Trophoblast cell (in vitro differentiated cells and primary cell): ENCODE measurements at regions not wholly inside any gene's neighbourhood (a gene's known extent, or its start where the extent isn't known, plus 50 kb on each side); places are given as distances from the start of the nearest gene placed in this dataset.

Source experiments
- DNase-seq, 2 donors: peaks; one replicate each; pipeline ENCODE4 v3.0.0-alpha.2; 2016
- H2AFZ ChIP-seq: 2 replicates; pipeline ENCODE4 v1.6.1; 2013; ENCODE audit warnings: low read length, moderate library complexity, mild to moderate bottlenecking; ENCODE audit not compliant: insufficient read depth, poor library complexity
- H2AK5ac ChIP-seq: 2 replicates; pipeline ENCODE4 v1.6.1; 2013; ENCODE audit warnings: mild to moderate bottlenecking, low read length
- H2BK120ac ChIP-seq: 2 replicates; pipeline ENCODE4 v1.6.1; 2013; ENCODE audit warnings: low read length, mild to moderate bottlenecking, moderate library complexity; ENCODE audit not compliant: insufficient read depth, poor library complexity
- H2BK12ac ChIP-seq: 2 replicates; pipeline ENCODE4 v1.6.1; 2013; ENCODE audit warnings: mild to moderate bottlenecking, low read length, moderate library complexity
- H2BK5ac ChIP-seq: 2 replicates; pipeline ENCODE4 v1.6.1; 2013; ENCODE audit warnings: low read length, low read depth, moderate library complexity, mild to moderate bottlenecking; ENCODE audit not compliant: poor library complexity
- H3K14ac ChIP-seq: 2 replicates; pipeline ENCODE4 v1.6.1; 2013; ENCODE audit warnings: mild to moderate bottlenecking, low read length
- H3K18ac ChIP-seq: 2 replicates; pipeline ENCODE4 v1.6.1; 2013; ENCODE audit warnings: mild to moderate bottlenecking, low read length
- H3K23ac ChIP-seq: 2 replicates; pipeline ENCODE4 v1.6.1; 2013; ENCODE audit warnings: low read length
- H3K27ac ChIP-seq: 2 replicates; pipeline ENCODE4 v1.5.1; 2013; ENCODE audit warnings: low read depth, mild to moderate bottlenecking, inconsistent platforms, low read length, moderate library complexity
- H3K27me3 ChIP-seq: 2 replicates; pipeline ENCODE4 v1.6.1; 2013; ENCODE audit warnings: inconsistent platforms, mild to moderate bottlenecking, low read length, moderate library complexity; ENCODE audit not compliant: insufficient read depth
- H3K36me3 ChIP-seq, 2 experiments: 1 replicate in 1 of 2; 2 replicates in 1 of 2; pipeline ENCODE4 v1.6.1; 2013; ENCODE audit warnings: low read length in 2 of 2, mild to moderate bottlenecking in 2 of 2, moderate library complexity in 1 of 2; ENCODE audit not compliant: insufficient read depth in 2 of 2, control insufficient read depth in 1 of 2
- H3K4ac ChIP-seq: 2 replicates; pipeline ENCODE4 v1.6.1; 2013; ENCODE audit warnings: low read depth, mild to moderate bottlenecking, low read length, moderate library complexity
- H3K4me1 ChIP-seq, 2 experiments: 1 replicate in 1 of 2; 2 replicates in 1 of 2; pipeline ENCODE4 v1.6.1; 2013; ENCODE audit warnings: low read length in 2 of 2, mild to moderate bottlenecking in 2 of 2, moderate library complexity in 1 of 2; ENCODE audit not compliant: insufficient read depth in 2 of 2, control insufficient read depth in 1 of 2
- H3K4me2 ChIP-seq: 2 replicates; pipeline ENCODE4 v1.6.1; 2013; ENCODE audit warnings: inconsistent platforms, mild to moderate bottlenecking, low read length, moderate library complexity
- H3K4me3 ChIP-seq: 2 replicates; pipeline ENCODE4 v1.5.1; 2013; ENCODE audit warnings: mild to moderate bottlenecking, low read depth, low read length, inconsistent platforms
- H3K79me1 ChIP-seq: one replicate; pipeline ENCODE4 v1.6.1; 2013; ENCODE audit warnings: low read length
- H3K79me2 ChIP-seq: 2 replicates; pipeline ENCODE4 v1.6.1; 2013; ENCODE audit warnings: low read length, mild to moderate bottlenecking; ENCODE audit not compliant: control insufficient read depth, insufficient read depth, poor library complexity
- H3K9ac ChIP-seq: 2 replicates; pipeline ENCODE4 v1.6.1; 2013; ENCODE audit warnings: mild to moderate bottlenecking, low read length
- H3K9me3 ChIP-seq: 2 replicates; pipeline ENCODE4 v1.6.1; 2013; ENCODE audit warnings: low read depth, mild to moderate bottlenecking, control low read depth, inconsistent platforms, low read length; ENCODE audit not compliant: insufficient read depth
- H4K12ac ChIP-seq: 2 replicates; pipeline ENCODE4 v1.6.1; 2013; ENCODE audit warnings: low read depth, mild to moderate bottlenecking, low read length, moderate library complexity
- H4K8ac ChIP-seq: 2 replicates; pipeline ENCODE4 v1.6.1; 2013; ENCODE audit warnings: low read depth, mild to moderate bottlenecking, low read length, moderate library complexity
- H4K91ac ChIP-seq: one replicate; pipeline ENCODE4 v1.6.1; 2013; ENCODE audit warnings: low read depth, mild to moderate bottlenecking, low read length, moderate library complexity
- WGBS: extraction: QIAGEN DNeasy Blood & Tissue Kit; methylation state at CpG from one replicate; pipeline ENCODE4 v1.1.7; 2013; ENCODE audit warnings: missing lambda C conversion rate; ENCODE audit not compliant: insufficient read length, insufficient coverage; ENCODE audit errors: extremely low coverage; 5-methylcytosine and 5-hydroxymethylcytosine counted together

DNA sequence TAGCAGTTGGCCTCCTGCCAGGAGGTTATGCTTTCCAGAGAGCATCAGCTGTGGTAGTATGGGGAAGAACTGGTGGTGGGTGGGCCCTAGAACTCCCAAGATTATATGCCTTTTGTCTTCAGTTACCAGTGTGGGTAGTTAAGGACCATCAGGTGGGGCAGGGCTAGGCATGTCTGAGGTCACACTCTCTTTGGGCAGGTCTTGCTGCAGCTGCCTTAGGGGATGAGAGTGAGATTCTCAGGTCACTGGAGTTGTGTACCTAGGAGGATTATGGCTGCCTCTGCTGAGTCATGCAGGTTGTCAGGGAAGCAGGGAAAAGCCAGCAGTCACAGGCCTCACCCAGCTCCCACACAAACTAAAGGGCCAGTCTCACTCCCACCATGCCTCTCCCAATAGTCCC is 172.9 kb upstream of the GYPA start:
- Histone ChIP-seq H3K27ac (no peak overlapping the region), H2AK5ac (no peak overlapping the region), H3K36me3 (no peaks in the 10 kb centered on the region), H3K79me1 (no peaks in the 10 kb centered on the region), H2BK5ac (no peak overlapping the region), H3K4ac (no peak overlapping the region), H3K18ac (no peak overlapping the region), H3K14ac (no peak overlapping the region), H2AFZ (no peak overlapping the region), H3K4me2 (no peak overlapping the region), H3K27me3 (no peaks in the 10 kb centered on the region), H2BK120ac (no peak overlapping the region), H3K4me3 (no peak overlapping the region), H3K79me2 (no peaks in the 10 kb centered on the region), H3K9me3 (peaks cover 6% of the 10 kb centered on the region), H3K23ac (no peak overlapping the region), H4K91ac (no peak overlapping the region), H4K8ac (no peak overlapping the region), H2BK12ac (no peak overlapping the region), H3K4me1 (no peaks in the 10 kb centered on the region), H3K9ac (no peak overlapping the region), H4K12ac (no peak overlapping the region)
- DNase-seq: no peak

- Histone ChIP-seq H3K9ac (no peak overlapping the region), H3K27ac (no peak overlapping the region), H2AFZ (no peak overlapping the region), H3K4me1 (no peaks in the 10 kb centered on the region), H2BK120ac (no peak overlapping the region), H3K79me2 (no peaks in the 10 kb centered on the region), H3K9me3 (peaks cover 6% of the 10 kb centered on the region), H3K4me3 (no peak overlapping the region), H3K4ac (no peak overlapping the region), H3K27me3 (no peaks in the 10 kb centered on the region), H4K91ac (no peak overlapping the region), H3K14ac (no peak overlapping the region), H2BK12ac (no peak overlapping the region), H3K79me1 (no peaks in the 10 kb centered on the region), H4K8ac (no peak overlapping the region), H2BK5ac (no peak overlapping the region), H3K4me2 (no peak overlapping the region), H3K18ac (no peak overlapping the region), H3K36me3 (no peaks in the 10 kb centered on the region), H4K12ac (no peak overlapping the region), H2AK5ac (no peak overlapping the region), H3K23ac (no peak overlapping the region)
- no peak for DNase-seq
- no CpG with 5 or more reads among the region's 1 CpG for WGBS
Observed at GRCh38 chr4:144316869-144317268, 176.4 kb upstream of the GYPA start.

GRCh38 chr4:144318797-144319196 is 178.3 kb upstream of the GYPA start:
- H4K12ac ChIP-seq: no peak overlapping the region
- no peaks in the 10 kb centered on the region for H3K4me1 ChIP-seq
- H2BK12ac ChIP-seq: no peak overlapping the region
- no peak for DNase-seq
- H3K4me2 ChIP-seq: no peak overlapping the region
- H2BK120ac ChIP-seq: no peak overlapping the region
- H4K91ac ChIP-seq: no peak overlapping the region
- H3K79me2 ChIP-seq: no peaks in the 10 kb centered on the region
- H3K36me3 ChIP-seq: no peaks in the 10 kb centered on the region
- no peak overlapping the region for H4K8ac ChIP-seq
- H3K27me3 ChIP-seq: no peaks in the 10 kb centered on the region
- H2AK5ac ChIP-seq: no peak overlapping the region
- H3K27ac ChIP-seq: no peak overlapping the region
- no peak overlapping the region for H3K23ac ChIP-seq
- no peak overlapping the region for H3K9ac ChIP-seq
- no peak overlapping the region for H2AFZ ChIP-seq
- H3K9me3 ChIP-seq: peaks cover 4% of the 10 kb centered on the region
- no peaks in the 10 kb centered on the region for H3K79me1 ChIP-seq
- no peak overlapping the region for H2BK5ac ChIP-seq
- no peak overlapping the region for H3K4me3 ChIP-seq
- no peak overlapping the region for H3K4ac ChIP-seq
- H3K14ac ChIP-seq: no peak overlapping the region
- no peak overlapping the region for H3K18ac ChIP-seq
- WGBS: no CpG with 5 or more reads among the region's 3 CpGs

DNA sequence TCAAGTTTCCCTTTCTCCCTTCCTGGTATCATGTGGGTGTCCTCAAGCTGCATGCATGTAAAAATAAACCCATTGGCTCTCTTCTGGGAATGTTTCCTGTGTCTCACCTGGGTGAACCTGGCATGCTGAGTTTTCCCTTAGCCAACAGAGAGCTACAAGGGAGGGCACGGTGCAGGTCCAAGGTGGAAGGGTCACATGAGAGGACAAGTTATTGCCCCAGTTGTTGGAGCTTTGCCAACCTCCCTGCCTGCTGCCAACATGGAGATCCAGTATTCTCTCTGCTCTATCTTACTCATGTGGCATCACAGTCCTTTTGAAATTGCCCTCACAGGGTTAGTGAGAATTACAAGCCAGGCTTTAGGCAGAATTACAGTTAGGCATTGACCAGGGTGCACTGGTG is 196.1 kb upstream of the GYPA start:
- no peak overlapping the region for H4K8ac ChIP-seq
- no peak overlapping the region for H2BK5ac ChIP-seq
- no peak overlapping the region for H2BK120ac ChIP-seq
- no peak overlapping the region for H3K4me2 ChIP-seq
- no peak overlapping the region for H2BK12ac ChIP-seq
- H3K4me1 ChIP-seq: peaks cover 4 to 7% of the 10 kb centered on the region in 2 experiments
- H3K14ac ChIP-seq: no peak overlapping the region
- no peaks in the 10 kb centered on the region for H3K79me2 ChIP-seq
- H3K9ac ChIP-seq: no peak overlapping the region
- no peaks in the 10 kb centered on the region for H3K27me3 ChIP-seq
- no peak overlapping the region for H4K12ac ChIP-seq
- no peak overlapping the region for H2AK5ac ChIP-seq
- no peaks in the 10 kb centered on the region for H3K36me3 ChIP-seq
- H3K79me1 ChIP-seq: peaks cover 7% of the 10 kb centered on the region
- no peak overlapping the region for H3K27ac ChIP-seq
- H3K4ac ChIP-seq: no peak overlapping the region
- H3K18ac ChIP-seq: no peak overlapping the region
- no peak overlapping the region for H3K23ac ChIP-seq
- no peaks in the 10 kb centered on the region for H3K9me3 ChIP-seq
- H4K91ac ChIP-seq: no peak overlapping the region
- H3K4me3 ChIP-seq: no peak overlapping the region
- WGBS: no CpG with 5 or more reads among the region's 1 CpG
- DNase-seq: no peak
- H2AFZ ChIP-seq: no peak overlapping the region

- no peak overlapping the region for H3K4ac ChIP-seq
- H3K27me3 ChIP-seq: no peaks in the 10 kb centered on the region
- no peaks in the 10 kb centered on the region for H3K79me2 ChIP-seq
- no peak overlapping the region for H3K18ac ChIP-seq
- H3K9ac ChIP-seq: no peak overlapping the region
- H2AFZ ChIP-seq: no peak overlapping the region
- H2AK5ac ChIP-seq: no peak overlapping the region
- H3K14ac ChIP-seq: no peak overlapping the region
- H3K4me1 ChIP-seq: peaks cover 4 to 7% of the 10 kb centered on the region in 2 experiments
- DNase-seq: no peak
- no peak overlapping the region for H2BK5ac ChIP-seq
- H2BK12ac ChIP-seq: no peak overlapping the region
- no peak overlapping the region for H4K12ac ChIP-seq
- peak overlapping the region; percentile 8 for H3K4me2 ChIP-seq
- no peak overlapping the region for H2BK120ac ChIP-seq
- H4K8ac ChIP-seq: no peak overlapping the region
- no peaks in the 10 kb centered on the region for H3K9me3 ChIP-seq
- peaks cover 7% of the 10 kb centered on the region for H3K79me1 ChIP-seq
- H3K36me3 ChIP-seq: no peaks in the 10 kb centered on the region
- H3K4me3 ChIP-seq: no peak overlapping the region
- H3K27ac ChIP-seq: peak overlapping the region; percentile 44
- no peak overlapping the region for H3K23ac ChIP-seq
- H4K91ac ChIP-seq: no peak overlapping the region
Observed at GRCh38 chr4:144338148-144338547, 197.6 kb upstream of the GYPA start.
